ENCODE measurements at regions not wholly inside any gene's neighbourhood (a gene's known extent, or its start where the extent isn't known, plus 50 kb on each side); places are given as distances from the start of the nearest gene placed in this dataset.

- TF ChIP-seq POLR2A (IDR thresholded peaks at IDR 0.05) (no peak), CTCF (IDR thresholded peaks at IDR 0.05) (no peak)
These were observed 313.5 kb upstream of the ESRRG start for GRCh38 chr1:217036757-217037156.
